GM23338 (cell line): ENCODE measurements at regions not wholly inside any gene's neighbourhood (a gene's known extent, or its start where the extent isn't known, plus 50 kb on each side); places are given as distances from the start of the nearest gene placed in this dataset.

ENCODE experiments used
- ATAC-seq: fragments of 200-7000 bp; cut with Tn5 transposase; 3 replicates; pipeline ENCODE4 v1.9.1; 2020
- DNase-seq: peaks from one replicate; pipeline ENCODE4 v3.0.0-alpha.2; 2015; ENCODE audit warnings: low spot score
- H2AFZ ChIP-seq: fragments of 200-600 bp; sonication (generic); 2 replicates; pipeline ENCODE4 v1.8.0; 2016; ENCODE audit warnings: antibody characterized with exemption, mild to moderate bottlenecking, moderate library complexity
- H3F3A ChIP-seq: fragments of 200-600 bp; sonication (generic); replicated peaks from 2 replicates; pipeline ENCODE4 v1.8.0; 2017; ENCODE audit warnings: antibody characterized with exemption, mixed run types, low read depth
- H3K27ac ChIP-seq: fragments of 200-600 bp; sonication (generic); 2 replicates; pipeline ENCODE4 v1.6.1; 2016; ENCODE audit warnings: low read depth
- H3K27me3 ChIP-seq: fragments of 200-600 bp; sonication (generic); 2 replicates; pipeline ENCODE4 v1.8.0; 2016; ENCODE audit warnings: mild to moderate bottlenecking, mixed run types, moderate library complexity; ENCODE audit not compliant: insufficient read depth
- H3K36me3 ChIP-seq: fragments of 200-600 bp; sonication (generic); 2 replicates; pipeline ENCODE4 v1.8.0; 2016; ENCODE audit warnings: mild to moderate bottlenecking; ENCODE audit not compliant: insufficient read depth
- H3K4me1 ChIP-seq: fragments of 200-600 bp; sonication (generic); 2 replicates; pipeline ENCODE4 v1.8.0; 2016; ENCODE audit warnings: mild to moderate bottlenecking, moderate library complexity; ENCODE audit not compliant: insufficient read depth
- H3K4me2 ChIP-seq: fragments of 200-600 bp; sonication (generic); 2 replicates; pipeline ENCODE4 v1.7.1; 2017; ENCODE audit warnings: mixed run types
- H3K4me3 ChIP-seq: fragments of 200-600 bp; sonication (generic); 2 replicates; pipeline ENCODE4 v1.6.1; 2016; ENCODE audit warnings: mixed run types
- H3K79me2 ChIP-seq: fragments of 200-600 bp; sonication (generic); replicated peaks from 2 replicates; pipeline ENCODE4 v1.8.0; 2017; ENCODE audit warnings: mild to moderate bottlenecking; ENCODE audit not compliant: insufficient read depth
- H3K9me2 ChIP-seq: fragments of 200-600 bp; sonication (generic); 2 replicates; pipeline ENCODE4 v1.8.0; 2017; ENCODE audit not compliant: insufficient read depth
- H4K20me1 ChIP-seq: fragments of 200-600 bp; sonication (generic); replicated peaks from 2 replicates; pipeline ENCODE4 v1.8.0; 2017; ENCODE audit warnings: mild to moderate bottlenecking; ENCODE audit not compliant: insufficient read depth
- H3K27ac Mint-ChIP-seq: 2 replicates; pipeline ENCODE4 v1.8.0; 2020; ENCODE audit warnings: inconsistent platforms, mild to moderate bottlenecking, moderate library complexity, mixed read lengths
- H3K27me3 Mint-ChIP-seq: 3 replicates; pipeline ENCODE4 v1.8.0; 2022; ENCODE audit warnings: low read depth, mild to moderate bottlenecking, moderate library complexity, mixed read lengths, inconsistent platforms; ENCODE audit not compliant: insufficient read depth, poor library complexity
- H3K36me3 Mint-ChIP-seq: 3 replicates; pipeline ENCODE4 v1.8.0; 2021; ENCODE audit warnings: low read depth, mild to moderate bottlenecking, inconsistent platforms, moderate library complexity, mixed read lengths
- H3K4me1 Mint-ChIP-seq: 3 replicates; pipeline ENCODE4 v1.8.0; 2020; ENCODE audit warnings: mild to moderate bottlenecking, inconsistent platforms, mixed read lengths
- H3K4me3 Mint-ChIP-seq: 3 replicates; pipeline ENCODE4 v1.8.0; 2021; ENCODE audit warnings: moderate library complexity, mild to moderate bottlenecking, inconsistent platforms, mixed read lengths
- H3K9me3 Mint-ChIP-seq: 3 replicates; pipeline ENCODE4 v1.8.0; 2020; ENCODE audit warnings: moderate library complexity, mild to moderate bottlenecking, inconsistent platforms, mixed read lengths
- CREB1 ChIP-seq: fragments of 250-450 bp; sonication (Bioruptor Pico); IDR thresholded peaks from 2 replicates; pipeline ENCODE4 v1.5.0; 2020; ENCODE audit warnings: low read depth, mild to moderate bottlenecking, moderate library complexity
- CTCF ChIP-seq, 2 experiments: fragments of 200-600 bp in 1 of 2; sonication (generic) in 1 of 2; conservative IDR thresholded peaks; 2 replicates each; pipeline versions ENCODE4 v1.5.1 to v1.6.1; 2016 to 2017; ENCODE audit warnings: antibody characterized with exemption in 2 of 2, low read depth in 2 of 2, mild to moderate bottlenecking in 2 of 2, moderate library complexity in 1 of 2
- EZH2 ChIP-seq: fragments of 200-600 bp; sonication (generic); IDR thresholded peaks from one replicate; pipeline ENCODE4 v1.8.0; 2017; ENCODE audit warnings: antibody characterized with exemption, mild to moderate bottlenecking, low read depth; ENCODE audit not compliant: unreplicated experiment
- EZH2phosphoT487 ChIP-seq: fragments of 200-600 bp; sonication (generic); IDR thresholded peaks from one replicate; pipeline ENCODE4 v1.8.1; 2018; ENCODE audit warnings: antibody characterized with exemption; ENCODE audit not compliant: unreplicated experiment
- JUNB ChIP-seq: IDR thresholded peaks from one replicate; pipeline ENCODE4 v1.6.1; 2016; ENCODE audit warnings: antibody characterized with exemption; ENCODE audit not compliant: unreplicated experiment
- POLR2AphosphoS5 ChIP-seq: IDR thresholded peaks from 2 replicates; pipeline ENCODE4 v1.6.1; 2016; ENCODE audit warnings: antibody characterized with exemption, low read depth
- REST ChIP-seq: IDR thresholded peaks from one replicate; pipeline ENCODE4 v1.6.1; 2018; ENCODE audit warnings: antibody characterized with exemption; ENCODE audit not compliant: unreplicated experiment
- STAT1 ChIP-seq: IDR thresholded peaks from one replicate; pipeline ENCODE4 v1.6.1; 2016; ENCODE audit warnings: antibody characterized with exemption; ENCODE audit not compliant: unreplicated experiment
- ZNF114 ChIP-seq: fragments of 250-450 bp; sonication (Bioruptor Pico); IDR thresholded peaks from 2 replicates; pipeline ENCODE4 v1.5.0; 2020; ENCODE audit warnings: mild to moderate bottlenecking, moderate library complexity
- ZNF331 ChIP-seq: fragments of 250-450 bp; sonication (Bioruptor Pico); IDR thresholded peaks from 2 replicates; pipeline ENCODE4 v1.5.0; 2020; ENCODE audit warnings: low read depth, mild to moderate bottlenecking, moderate library complexity

- Histone ChIP-seq H3K9me2 (no peaks in the 10 kb centered on the region), H3F3A (no peaks in the 10 kb centered on the region), H3K36me3 (no peaks in the 10 kb centered on the region), H2AFZ (no peak overlapping the region), H3K4me3 (no peak overlapping the region), H3K27me3 (no peaks in the 10 kb centered on the region), H3K79me2 (no peaks in the 10 kb centered on the region), H3K4me1 (no peaks in the 10 kb centered on the region), H3K27ac (no peak overlapping the region), H3K4me2 (no peak overlapping the region), H4K20me1 (no peaks in the 10 kb centered on the region)
- Mint-ChIP-seq H3K27me3 (peaks cover 3% of the 10 kb centered on the region), H3K27ac (no peak overlapping the region), H3K9me3 (peaks cover 3% of the 10 kb centered on the region; the same call in 1 of the 3 replicates), H3K36me3 (0 out of 3 replicates have a peak, but pooled peaks cover 6% of the 10 kb centered on the region), H3K4me3 (no peak overlapping the region), H3K4me1 (peaks cover 4% of the 10 kb centered on the region; the same call in 1 of the 3 replicates)
- ATAC-seq (no peak), DNase-seq (peak; percentile 2)
- TF ChIP-seq JUNB (no peak), CREB1 (CRISPR knock-in tag) (no peak), CTCF (conservative IDR thresholded peaks at IDR 0.05; ENCODE audit: low read depth in 2 of 2) (peak in 1 of 2 experiments; percentile 36; a peak in 2 of 4 replicates)
Observed at GRCh38 chrX:95145848-95146490, 1472.0 kb downstream of the FAM133A start.

GRCh38 chrX:95152810-95153209 lies 1478.8 kb downstream of the FAM133A start:
- no peaks in the 10 kb centered on the region for H3K9me3 Mint-ChIP-seq
- no peaks in the 10 kb centered on the region for H3K4me1 Mint-ChIP-seq
- DNase-seq (no peak), ATAC-seq (no peak)
- Histone ChIP-seq H3K4me3 (no peak overlapping the region), H2AFZ (no peak overlapping the region), H4K20me1 (no peaks in the 10 kb centered on the region), H3K9me2 (no peaks in the 10 kb centered on the region), H3K79me2 (no peaks in the 10 kb centered on the region), H3K36me3 (no peaks in the 10 kb centered on the region), H3F3A (no peaks in the 10 kb centered on the region), H3K27me3 (no peaks in the 10 kb centered on the region), H3K27ac (no peak overlapping the region), H3K4me1 (no peaks in the 10 kb centered on the region), H3K4me2 (no peak overlapping the region)
- peaks cover 4% of the 10 kb centered on the region for H3K27me3 Mint-ChIP-seq
- no peak overlapping the region for H3K27ac Mint-ChIP-seq
- H3K36me3 Mint-ChIP-seq: 0 out of 3 replicates have a peak, but pooled peaks cover 6% of the 10 kb centered on the region
- H3K4me3 Mint-ChIP-seq: no peak overlapping the region
- no peak for TF ChIP-seq EZH2phosphoT487
- no peak for TF ChIP-seq REST
- no peak for TF ChIP-seq ZNF331 (CRISPR knock-in tag)
- TF ChIP-seq JUNB: no peak
- no peak for TF ChIP-seq CTCF (conservative IDR thresholded peaks at IDR 0.05; ENCODE audit: low read depth in 2 of 2)
- no peak for TF ChIP-seq POLR2AphosphoS5
- TF ChIP-seq ZNF114 (CRISPR knock-in tag): no peak
- no peak for TF ChIP-seq STAT1
- no peak for TF ChIP-seq CREB1 (CRISPR knock-in tag)
- TF ChIP-seq EZH2: no peak
